ENCODE measurements at regions not wholly inside any gene's neighbourhood (a gene's known extent, or its start where the extent isn't known, plus 50 kb on each side); places are given as distances from the start of the nearest gene placed in this dataset.

DNA sequence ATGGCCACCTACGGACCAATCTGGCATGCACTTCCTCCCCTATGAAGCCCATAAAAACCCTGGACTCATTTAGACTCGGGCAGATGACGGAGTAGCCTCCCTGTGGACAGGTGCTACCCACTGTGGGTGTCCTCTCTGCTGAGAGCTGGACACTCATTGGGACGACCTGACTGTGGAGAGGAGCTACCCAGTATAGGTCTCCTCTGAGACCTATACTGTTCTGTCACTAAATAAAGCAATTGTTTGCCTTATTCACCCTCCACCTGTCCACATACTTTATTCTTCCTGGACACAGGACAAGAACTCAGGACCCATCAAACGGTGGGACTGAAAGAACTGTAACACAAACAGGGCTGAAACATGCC lies 53.3 kb upstream of the CADM2 start:
- Histone ChIP-seq H3K27ac (ENCODE audit: low read length) (no peak overlapping the region), H3K4me3 (ENCODE audit: low read length) (no peak overlapping the region), H3K9me3 (ENCODE audit: control insufficient read depth, insufficient read depth, low read length) (no peaks in the 10 kb centered on the region), H3K27me3 (ENCODE audit: control insufficient read depth, insufficient read depth, low read length) (no peaks in the 10 kb centered on the region), H3K36me3 (ENCODE audit: control insufficient read depth, insufficient read depth, low read length) (no peaks in the 10 kb centered on the region), H3K4me1 (ENCODE audit: control insufficient read depth, insufficient read depth, low read length) (no peaks in the 10 kb centered on the region)
- DNase-seq (ENCODE audit: low read depth, low spot score): no peak
- no CpG with 5 or more reads among the region's 5 CpGs for WGBS (ENCODE audit: insufficient coverage, insufficient read length)

- Histone ChIP-seq H3K4me3 (ENCODE audit: low read length) (no peak overlapping the region), H3K36me3 (ENCODE audit: control insufficient read depth, insufficient read depth, low read length) (no peaks in the 10 kb centered on the region), H3K9me3 (ENCODE audit: control insufficient read depth, insufficient read depth, low read length) (no peaks in the 10 kb centered on the region), H3K27ac (ENCODE audit: low read length) (no peak overlapping the region), H3K4me1 (ENCODE audit: control insufficient read depth, insufficient read depth, low read length) (no peaks in the 10 kb centered on the region), H3K27me3 (ENCODE audit: control insufficient read depth, insufficient read depth, low read length) (no peaks in the 10 kb centered on the region)
- DNase-seq (ENCODE audit: low read depth, low spot score): no peak
- WGBS (ENCODE audit: insufficient coverage, insufficient read length): no CpG with 5 or more reads among the region's 6 CpGs
Measured at GRCh38 chr3:84906065-84906464, 52.7 kb upstream of the CADM2 start.

Measured in iPS DF 6.9 (cell line).